ENCODE measurements at regions not wholly inside any gene's neighbourhood (a gene's known extent, or its start where the extent isn't known, plus 50 kb on each side); places are given as distances from the start of the nearest gene placed in this dataset.

DNA sequence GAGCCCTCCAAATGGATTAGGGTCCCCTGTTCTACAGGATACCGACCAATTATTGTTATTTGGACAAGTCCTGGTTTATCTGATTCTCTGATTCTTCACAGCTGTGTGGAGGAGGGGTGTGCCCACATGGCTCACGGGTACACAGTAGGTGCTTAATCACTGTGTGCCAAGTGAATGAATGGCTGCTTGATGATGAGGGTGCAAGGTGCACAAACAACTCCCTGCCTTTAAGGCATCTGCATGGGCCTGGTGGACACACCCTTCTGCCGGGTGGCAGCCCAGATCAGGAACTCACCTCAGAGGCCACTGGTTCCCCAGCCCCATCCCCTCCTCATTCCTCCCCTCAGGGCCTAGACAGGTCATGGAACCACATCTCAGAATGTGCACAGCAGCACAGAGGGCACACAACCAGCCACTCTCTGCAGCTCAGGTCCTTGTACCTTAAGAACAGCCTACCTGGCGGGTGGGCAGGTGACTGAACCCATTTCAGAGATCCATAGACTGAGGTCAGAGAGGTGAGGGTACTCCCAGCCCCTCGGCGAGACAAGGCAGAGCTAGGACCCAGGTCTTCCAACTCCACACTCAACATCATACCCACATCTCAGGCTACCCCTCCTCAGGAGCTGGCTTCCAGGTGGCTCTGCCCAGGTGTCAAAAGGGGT is 50.3 kb downstream of the SHANK2 start:
- Histone ChIP-seq H3K4me3 (no peak overlapping the region), H3K27ac (no peak overlapping the region)
- TF ChIP-seq EZH2 (IDR thresholded peaks at IDR 0.05) (no peak), FOXP2 (optimal IDR thresholded peaks at IDR 0.05; ENCODE audit: control extremely low read depth, extremely low read length, insufficient read depth) (no peak), POLR2AphosphoS5 (IDR thresholded peaks at IDR 0.05; ENCODE audit: borderline replicate concordance, low read depth, low read length) (no peak)

DNA sequence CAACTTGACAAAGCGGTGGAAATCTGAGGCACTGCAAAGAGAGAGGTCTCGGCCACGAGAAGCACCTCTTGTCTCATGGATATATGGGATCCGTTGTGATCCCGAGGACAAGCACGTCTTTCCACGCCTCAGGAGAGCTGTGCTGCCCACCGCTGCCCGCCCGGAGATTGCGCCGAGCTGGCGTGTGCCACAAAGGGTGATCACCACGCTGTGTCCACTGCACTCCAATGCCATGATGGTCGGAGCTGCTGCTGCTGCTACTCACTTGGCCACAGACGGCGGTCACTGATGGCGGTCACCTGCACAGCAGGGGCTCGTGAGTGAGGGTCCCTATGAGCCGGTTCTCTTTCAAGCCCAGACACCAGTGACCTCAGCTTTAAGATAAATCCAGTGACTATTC is 51.1 kb downstream of the SHANK2 start:
- Histone ChIP-seq H3K36me3 (ENCODE audit: insufficient read depth, low read length) (no peaks in the 10 kb centered on the region), H3K4me3 (no peak overlapping the region), H3K9ac (ENCODE audit: insufficient read length) (no peak overlapping the region), H3K9me3 (ENCODE audit: low read depth, low read length) (no peaks in the 10 kb centered on the region), H3K27ac (no peak overlapping the region)
- no peak for DNase-seq (ENCODE audit: low read depth, low spot score)
- TF ChIP-seq EZH2 (IDR thresholded peaks at IDR 0.05), result no peak
- no peak for TF ChIP-seq FOXP2 (optimal IDR thresholded peaks at IDR 0.05; ENCODE audit: control extremely low read depth, extremely low read length, insufficient read depth)
- no peak for TF ChIP-seq POLR2AphosphoS5 (IDR thresholded peaks at IDR 0.05; ENCODE audit: borderline replicate concordance, low read depth, low read length)

More for the DNA sequence above, 50.3 kb downstream of the SHANK2 start:
- no peaks in the 10 kb centered on the region for H3K36me3 ChIP-seq (ENCODE audit: insufficient read depth, low read length)
- no peaks in the 10 kb centered on the region for H3K9me3 ChIP-seq (ENCODE audit: low read depth, low read length)
- DNase-seq (ENCODE audit: low read depth, low spot score), result no peak
- no peak overlapping the region for H3K9ac ChIP-seq (ENCODE audit: insufficient read length)

DNA sequence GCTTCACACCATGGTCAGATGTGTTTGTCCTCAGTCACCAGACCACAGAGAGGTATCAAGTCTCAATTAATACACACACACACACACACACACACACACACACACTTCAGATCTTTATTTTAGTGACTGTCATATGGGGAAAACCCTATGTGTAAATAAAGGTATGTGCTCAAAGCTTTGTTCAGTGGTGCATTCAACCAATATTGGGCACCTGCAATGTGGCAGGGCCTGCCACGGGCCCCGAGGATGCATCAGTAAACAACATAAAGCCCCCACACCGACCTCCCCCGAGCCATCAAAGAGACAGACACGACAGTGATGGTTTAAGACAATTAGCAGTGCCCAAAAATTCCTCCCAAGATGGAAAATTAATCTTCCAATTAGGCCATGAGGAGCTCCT is 51.6 kb downstream of the SHANK2 start:
- Histone ChIP-seq H3K27ac (no peak overlapping the region), H3K36me3 (ENCODE audit: insufficient read depth, low read length) (no peaks in the 10 kb centered on the region), H3K9ac (ENCODE audit: insufficient read length) (no peak overlapping the region), H3K9me3 (ENCODE audit: low read depth, low read length) (no peaks in the 10 kb centered on the region), H3K4me3 (no peak overlapping the region)
- no peak for DNase-seq (ENCODE audit: low read depth, low spot score)
- TF ChIP-seq POLR2AphosphoS5 (IDR thresholded peaks at IDR 0.05; ENCODE audit: borderline replicate concordance, low read depth, low read length), result no peak
- no peak for TF ChIP-seq EZH2 (IDR thresholded peaks at IDR 0.05)
- TF ChIP-seq FOXP2 (optimal IDR thresholded peaks at IDR 0.05; ENCODE audit: control extremely low read depth, extremely low read length, insufficient read depth), result no peak

DNA sequence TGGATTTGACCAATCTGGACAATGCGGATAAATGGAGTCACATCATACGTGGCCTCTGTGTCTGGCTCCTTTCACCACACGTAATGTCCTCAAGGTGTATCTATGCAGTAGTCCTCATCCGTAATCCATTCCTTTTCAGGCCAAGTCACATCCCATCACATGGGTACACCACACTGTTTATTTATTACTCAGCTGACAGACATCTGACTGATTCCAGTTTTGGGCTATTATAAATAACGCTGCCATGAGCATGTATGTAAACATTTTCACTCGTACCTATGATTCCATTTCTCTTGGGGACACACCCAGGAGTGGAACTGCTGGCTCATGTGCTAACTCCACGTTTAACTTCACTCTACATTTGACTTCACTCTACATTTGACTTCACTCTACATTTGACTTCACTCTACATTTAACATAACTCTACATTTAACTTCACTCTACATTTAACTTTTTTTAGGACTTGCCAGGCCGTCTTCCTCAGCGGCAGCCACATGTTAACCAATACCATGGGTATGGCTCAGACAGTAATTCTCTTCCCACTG is 52.1 kb downstream of the SHANK2 start:
- H3K4me3 ChIP-seq, result no peak overlapping the region
- no peak overlapping the region for H3K27ac ChIP-seq
- no peaks in the 10 kb centered on the region for H3K9me3 ChIP-seq (ENCODE audit: low read depth, low read length)
- TF ChIP-seq EZH2 (IDR thresholded peaks at IDR 0.05) (no peak), POLR2AphosphoS5 (IDR thresholded peaks at IDR 0.05; ENCODE audit: borderline replicate concordance, low read depth, low read length) (no peak), FOXP2 (optimal IDR thresholded peaks at IDR 0.05; ENCODE audit: control extremely low read depth, extremely low read length, insufficient read depth) (no peak)
- H3K9ac ChIP-seq (ENCODE audit: insufficient read length), result no peak overlapping the region
- no peak for DNase-seq (ENCODE audit: low read depth, low spot score)
- H3K36me3 ChIP-seq (ENCODE audit: insufficient read depth, low read length), result no peaks in the 10 kb centered on the region

DNA sequence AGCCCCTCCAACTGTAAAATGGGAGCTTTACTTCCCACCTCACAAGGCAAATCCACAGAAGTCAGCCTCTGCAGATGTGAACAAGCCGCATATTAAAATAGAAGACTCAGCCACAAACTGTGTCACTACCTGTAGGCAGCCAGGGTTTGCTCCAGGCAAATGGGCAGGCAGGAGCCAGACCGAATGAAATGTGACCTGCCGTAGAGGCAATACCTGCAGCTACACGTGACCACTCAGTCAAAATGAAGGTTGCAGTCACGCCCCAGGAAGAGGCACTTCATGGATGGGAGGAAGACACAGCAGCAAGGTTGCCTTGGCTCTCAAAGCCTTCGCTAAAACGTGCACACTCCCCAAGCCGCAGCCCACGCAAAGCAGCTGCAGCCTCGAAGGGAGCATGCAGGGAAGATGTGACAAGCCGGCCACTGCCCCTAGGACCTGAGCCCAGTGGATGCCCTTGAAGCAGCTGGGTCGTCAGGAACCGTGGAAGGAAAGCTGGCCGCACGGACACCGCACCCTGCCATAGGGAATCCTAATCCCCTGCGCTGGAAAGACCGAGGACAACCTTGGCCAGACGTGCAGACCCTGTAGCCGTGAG is 53.1 kb downstream of the SHANK2 start:
- DNase-seq (ENCODE audit: low read depth, low spot score), result no peak
- Histone ChIP-seq H3K36me3 (ENCODE audit: insufficient read depth, low read length) (no peaks in the 10 kb centered on the region), H3K27ac (no peak overlapping the region), H3K9me3 (ENCODE audit: low read depth, low read length) (no peaks in the 10 kb centered on the region), H3K9ac (ENCODE audit: insufficient read length) (no peak overlapping the region), H3K4me3 (no peak overlapping the region)
- TF ChIP-seq EZH2 (IDR thresholded peaks at IDR 0.05) (no peak), POLR2AphosphoS5 (IDR thresholded peaks at IDR 0.05; ENCODE audit: borderline replicate concordance, low read depth, low read length) (no peak), FOXP2 (optimal IDR thresholded peaks at IDR 0.05; ENCODE audit: control extremely low read depth, extremely low read length, insufficient read depth) (no peak)

DNA sequence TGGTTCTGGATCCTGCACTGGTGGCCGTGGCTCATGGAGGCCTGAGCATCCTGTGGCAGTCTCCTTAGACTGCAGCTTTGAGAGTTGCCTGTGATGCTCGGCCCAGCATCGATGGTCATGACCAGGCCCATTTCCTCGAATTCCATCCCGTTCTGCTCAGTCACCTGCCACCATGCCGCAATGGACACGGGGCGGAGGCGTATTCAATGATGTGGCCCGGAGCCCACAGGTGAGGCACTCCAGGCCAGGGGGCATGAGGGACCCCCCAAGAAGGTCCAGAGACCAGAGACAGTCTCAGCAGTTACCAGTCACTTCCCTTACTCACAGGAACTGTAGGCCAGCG is 53.6 kb downstream of the SHANK2 start:
- no peak for DNase-seq (ENCODE audit: low read depth, low spot score)
- Histone ChIP-seq H3K36me3 (ENCODE audit: insufficient read depth, low read length) (no peaks in the 10 kb centered on the region), H3K4me3 (no peak overlapping the region), H3K9me3 (ENCODE audit: low read depth, low read length) (no peaks in the 10 kb centered on the region), H3K9ac (ENCODE audit: insufficient read length) (no peak overlapping the region), H3K27ac (no peak overlapping the region)
- no peak for TF ChIP-seq POLR2AphosphoS5 (IDR thresholded peaks at IDR 0.05; ENCODE audit: borderline replicate concordance, low read depth, low read length)
- no peak for TF ChIP-seq FOXP2 (optimal IDR thresholded peaks at IDR 0.05; ENCODE audit: control extremely low read depth, extremely low read length, insufficient read depth)
- no peak for TF ChIP-seq EZH2 (IDR thresholded peaks at IDR 0.05)

DNA sequence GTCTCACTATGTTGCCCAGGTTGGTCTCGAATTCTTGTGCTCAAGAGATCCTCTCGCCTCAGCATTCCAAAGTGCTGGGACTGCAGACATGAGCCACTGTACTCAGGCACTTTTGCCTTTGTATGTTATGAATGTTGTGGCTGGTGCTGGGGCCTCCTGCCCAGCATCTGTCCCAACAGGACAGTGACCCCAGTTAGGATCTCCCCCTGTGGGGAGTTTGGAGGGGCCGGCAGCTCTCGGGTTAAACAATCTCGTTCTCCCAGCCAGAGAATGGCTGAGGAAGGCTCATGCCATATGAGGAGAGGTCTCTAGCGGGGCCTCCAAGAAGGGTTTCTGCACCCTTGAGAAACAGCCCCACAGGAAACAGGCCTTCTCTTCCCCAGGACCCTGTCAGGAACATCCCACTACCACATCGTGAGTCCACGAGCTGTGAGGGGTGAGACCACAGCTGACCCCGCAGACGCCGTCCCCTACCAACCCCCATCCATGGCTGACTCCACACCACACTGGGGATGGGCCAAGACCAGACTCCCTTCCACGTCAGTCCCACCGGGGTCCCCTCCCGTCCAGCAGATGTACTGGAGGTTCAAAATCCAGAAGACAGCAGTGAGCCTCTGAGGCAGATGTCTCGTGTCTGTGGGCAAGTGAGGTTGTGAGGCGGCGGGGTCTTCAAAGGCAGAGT is 54.1 kb downstream of the SHANK2 start:
- DNase-seq (ENCODE audit: low read depth, low spot score), result no peak
- H3K9ac ChIP-seq (ENCODE audit: insufficient read length), result no peak overlapping the region
- no peaks in the 10 kb centered on the region for H3K9me3 ChIP-seq (ENCODE audit: low read depth, low read length)
- TF ChIP-seq POLR2AphosphoS5 (IDR thresholded peaks at IDR 0.05; ENCODE audit: borderline replicate concordance, low read depth, low read length) (no peak), FOXP2 (optimal IDR thresholded peaks at IDR 0.05; ENCODE audit: control extremely low read depth, extremely low read length, insufficient read depth) (no peak), EZH2 (IDR thresholded peaks at IDR 0.05) (no peak)
- H3K27ac ChIP-seq, result no peak overlapping the region
- no peaks in the 10 kb centered on the region for H3K36me3 ChIP-seq (ENCODE audit: insufficient read depth, low read length)
- H3K4me3 ChIP-seq, result no peak overlapping the region

DNA sequence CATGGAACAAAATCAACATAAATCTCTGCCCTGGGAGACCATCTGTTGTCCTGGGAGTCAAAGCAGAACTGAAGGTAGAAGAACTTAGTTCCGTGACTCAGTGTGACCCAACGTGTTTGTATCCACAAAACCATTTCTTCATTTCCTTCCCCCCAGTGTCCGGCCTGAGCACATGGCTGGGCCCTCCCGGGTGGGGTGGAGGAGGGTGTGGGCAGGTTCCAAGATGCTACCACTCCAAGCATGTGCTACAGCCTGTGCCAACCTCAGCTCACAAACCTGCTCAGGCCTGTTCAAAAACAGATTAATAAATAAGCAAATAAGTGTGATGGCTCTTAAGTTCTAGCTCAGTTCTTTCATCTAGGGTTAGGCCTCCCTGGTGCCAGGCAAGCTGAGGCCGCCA is 55.3 kb downstream of the SHANK2 start:
- Histone ChIP-seq H3K4me3 (no peak overlapping the region), H3K9ac (ENCODE audit: insufficient read length) (no peak overlapping the region), H3K36me3 (ENCODE audit: insufficient read depth, low read length) (no peaks in the 10 kb centered on the region), H3K27ac (no peak overlapping the region), H3K9me3 (ENCODE audit: low read depth, low read length) (no peaks in the 10 kb centered on the region)
- TF ChIP-seq FOXP2 (optimal IDR thresholded peaks at IDR 0.05; ENCODE audit: control extremely low read depth, extremely low read length, insufficient read depth) (no peak), EZH2 (IDR thresholded peaks at IDR 0.05) (no peak)
- DNase-seq (ENCODE audit: low read depth, low spot score), result no peak

All from SK-N-MC (cell line).